HG02884 (cell line): ENCODE measurements at regions not wholly inside any gene's neighbourhood (a gene's known extent, or its start where the extent isn't known, plus 50 kb on each side); places are given as distances from the start of the nearest gene placed in this dataset.

Experiments
- ATAC-seq: cut with Tn5 transposase; IDR thresholded peaks from one replicate; pipeline ENCODE4 v1.9.1; 2021; ENCODE audit warnings: mild to moderate bottlenecking, moderate library complexity; ENCODE audit not compliant: unreplicated experiment

DNA sequence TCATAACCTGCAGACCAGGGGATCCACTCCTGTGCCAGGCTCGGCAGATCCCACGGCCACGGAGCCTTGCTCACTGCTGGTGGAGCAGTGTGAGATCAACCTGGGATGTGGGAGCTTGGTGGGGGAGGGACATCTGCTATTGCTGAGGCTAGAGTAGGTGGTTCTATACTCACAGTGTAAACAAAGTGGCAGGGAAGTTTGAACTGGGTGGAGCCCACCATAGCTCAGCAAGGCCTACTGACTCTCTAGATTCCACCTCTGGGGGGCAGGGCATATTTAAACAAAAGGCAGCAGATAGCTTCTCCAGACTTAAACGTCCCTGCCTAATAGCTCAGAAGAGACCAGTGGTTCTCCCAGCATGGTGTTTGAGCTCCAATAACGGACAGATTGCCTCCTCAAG lies 54.7 kb upstream of the EPHA5 start:
- no peak for ATAC-seq
